ENCODE measurements at regions not wholly inside any gene's neighbourhood (a gene's known extent, or its start where the extent isn't known, plus 50 kb on each side); places are given as distances from the start of the nearest gene placed in this dataset.

DNA sequence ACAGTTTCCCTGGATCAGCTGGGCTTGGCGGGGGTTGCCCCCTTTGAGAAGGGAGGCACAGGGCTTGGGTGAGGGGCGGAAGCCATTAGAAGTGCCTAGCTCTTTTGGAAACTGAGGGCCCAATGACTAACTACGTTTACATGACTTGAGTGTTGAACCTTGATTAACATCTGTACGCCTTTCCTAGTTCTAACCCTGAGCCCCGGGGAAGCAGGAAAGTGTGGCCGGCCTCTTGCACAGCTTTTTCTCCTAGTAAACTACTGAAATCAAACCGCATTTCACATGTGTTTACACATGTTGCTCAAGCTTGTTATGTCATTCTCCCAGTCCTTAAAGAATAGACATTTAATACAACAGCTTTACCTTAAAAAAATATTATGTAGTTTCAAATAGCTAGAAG lies 1356.4 kb upstream of the TMEM132C start:
- TF ChIP-seq, protein P1, sequence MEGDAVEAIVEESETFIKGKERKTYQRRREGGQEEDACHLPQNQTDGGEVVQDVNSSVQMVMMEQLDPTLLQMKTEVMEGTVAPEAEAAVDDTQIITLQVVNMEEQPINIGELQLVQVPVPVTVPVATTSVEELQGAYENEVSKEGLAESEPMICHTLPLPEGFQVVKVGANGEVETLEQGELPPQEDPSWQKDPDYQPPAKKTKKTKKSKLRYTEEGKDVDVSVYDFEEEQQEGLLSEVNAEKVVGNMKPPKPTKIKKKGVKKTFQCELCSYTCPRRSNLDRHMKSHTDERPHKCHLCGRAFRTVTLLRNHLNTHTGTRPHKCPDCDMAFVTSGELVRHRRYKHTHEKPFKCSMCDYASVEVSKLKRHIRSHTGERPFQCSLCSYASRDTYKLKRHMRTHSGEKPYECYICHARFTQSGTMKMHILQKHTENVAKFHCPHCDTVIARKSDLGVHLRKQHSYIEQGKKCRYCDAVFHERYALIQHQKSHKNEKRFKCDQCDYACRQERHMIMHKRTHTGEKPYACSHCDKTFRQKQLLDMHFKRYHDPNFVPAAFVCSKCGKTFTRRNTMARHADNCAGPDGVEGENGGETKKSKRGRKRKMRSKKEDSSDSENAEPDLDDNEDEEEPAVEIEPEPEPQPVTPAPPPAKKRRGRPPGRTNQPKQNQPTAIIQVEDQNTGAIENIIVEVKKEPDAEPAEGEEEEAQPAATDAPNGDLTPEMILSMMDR (conservative IDR thresholded peaks at IDR 0.05; ENCODE audit: low read length) = no peak
- TF ChIP-seq EZH2phosphoT487 (IDR thresholded peaks at IDR 0.05; ENCODE audit: borderline replicate concordance, low read depth, low read length) = no peak
